ENCODE measurements at regions not wholly inside any gene's neighbourhood (a gene's known extent, or its start where the extent isn't known, plus 50 kb on each side); places are given as distances from the start of the nearest gene placed in this dataset.

- ChIA-PET CTCF (no interaction called here), POLR2A (no interaction called here)
- no peak for DNase-seq (ENCODE audit: low read depth, low spot score)
- H3K9me3 ChIP-seq (ENCODE audit: control insufficient read depth, insufficient read depth, low read length) = no peaks in the 10 kb centered on the region
- H3K4me3 ChIP-seq (ENCODE audit: low read depth, low read length) = no peak overlapping the region
- H3K27me3 ChIP-seq (ENCODE audit: control insufficient read depth, insufficient read depth, low read length) = peaks cover 4% of the 10 kb centered on the region
- H3K27ac ChIP-seq (ENCODE audit: low read depth, low read length) = no peak overlapping the region
- TF ChIP-seq CTCF (IDR thresholded peaks at IDR 0.05; ENCODE audit: low read depth, low read length) = no peak
Measured at GRCh38 chr13:97648881-97649224, 214.9 kb downstream of the RAP2A start.

- H3K27ac ChIP-seq (ENCODE audit: low read depth, low read length) = no peak overlapping the region
- no peak overlapping the region for H3K4me3 ChIP-seq (ENCODE audit: low read depth, low read length)
- H3K27me3 ChIP-seq (ENCODE audit: control insufficient read depth, insufficient read depth, low read length) = peaks cover 5% of the 10 kb centered on the region
- ChIA-PET POLR2A (no interaction called here), CTCF (no interaction called here)
- DNase-seq (ENCODE audit: low read depth, low spot score) = peak; percentile 15
- no peaks in the 10 kb centered on the region for H3K9me3 ChIP-seq (ENCODE audit: control insufficient read depth, insufficient read depth, low read length)
- no peak for TF ChIP-seq CTCF (IDR thresholded peaks at IDR 0.05; ENCODE audit: low read depth, low read length)
Measured at GRCh38 chr13:97653443-97654140, 219.6 kb downstream of the RAP2A start.

- TF ChIP-seq CTCF (IDR thresholded peaks at IDR 0.05; ENCODE audit: low read depth, low read length) = no peak
- peaks cover 5% of the 10 kb centered on the region for H3K27me3 ChIP-seq (ENCODE audit: control insufficient read depth, insufficient read depth, low read length)
- no peaks in the 10 kb centered on the region for H3K9me3 ChIP-seq (ENCODE audit: control insufficient read depth, insufficient read depth, low read length)
- ChIA-PET CTCF (no interaction called here), POLR2A (no interaction called here)
- H3K4me3 ChIP-seq (ENCODE audit: low read depth, low read length) = no peak overlapping the region
- no peak overlapping the region for H3K27ac ChIP-seq (ENCODE audit: low read depth, low read length)
- no peak for DNase-seq (ENCODE audit: low read depth, low spot score)
Measured at GRCh38 chr13:97654236-97654635, 220.3 kb downstream of the RAP2A start.

GRCh38 chr13:97658556-97658955, 224.6 kb downstream of the RAP2A start:
- ChIA-PET POLR2A (no interaction called here), CTCF (interaction anchor here (0.6 to 2.0 kb wide), 4 partner anchors 163 to 640 kb away, joined by 3 to 7 read pairs (median 4); no protein-coding TSS in a partner anchor)
- Histone ChIP-seq H3K27ac (ENCODE audit: low read depth, low read length) (no peak overlapping the region), H3K9me3 (ENCODE audit: control insufficient read depth, insufficient read depth, low read length) (no peaks in the 10 kb centered on the region), H3K4me3 (ENCODE audit: low read depth, low read length) (no peak overlapping the region), H3K27me3 (ENCODE audit: control insufficient read depth, insufficient read depth, low read length) (peaks cover 3% of the 10 kb centered on the region)
- TF ChIP-seq CTCF (IDR thresholded peaks at IDR 0.05; ENCODE audit: low read depth, low read length) = no peak
- no peak for DNase-seq (ENCODE audit: low read depth, low spot score)

GRCh38 chr13:97659602-97660001, 225.6 kb downstream of the RAP2A start:
- Histone ChIP-seq H3K27ac (ENCODE audit: low read depth, low read length) (no peak overlapping the region), H3K27me3 (ENCODE audit: control insufficient read depth, insufficient read depth, low read length) (no peaks in the 10 kb centered on the region), H3K4me3 (ENCODE audit: low read depth, low read length) (no peak overlapping the region), H3K9me3 (ENCODE audit: control insufficient read depth, insufficient read depth, low read length) (no peaks in the 10 kb centered on the region)
- peak; percentile 1 for DNase-seq (ENCODE audit: low read depth, low spot score)
- ChIA-PET POLR2A (no interaction called here), CTCF (interaction anchor here (0.8 to 2.0 kb wide), 4 partner anchors 220 to 641 kb away, joined by 3 to 7 read pairs (median 4); no protein-coding TSS in a partner anchor)
- TF ChIP-seq CTCF (IDR thresholded peaks at IDR 0.05; ENCODE audit: low read depth, low read length) = peak; percentile 54

All from AG04450 (cell line).